CD1c-positive myeloid dendritic cell (primary cell): ENCODE measurements at regions not wholly inside any gene's neighbourhood (a gene's known extent, or its start where the extent isn't known, plus 50 kb on each side); places are given as distances from the start of the nearest gene placed in this dataset.

Experiments
- DNase-seq: peaks from one replicate; pipeline ENCODE4 v3.0.0-alpha.2; 2016; ENCODE audit errors: extremely low spot score

DNA sequence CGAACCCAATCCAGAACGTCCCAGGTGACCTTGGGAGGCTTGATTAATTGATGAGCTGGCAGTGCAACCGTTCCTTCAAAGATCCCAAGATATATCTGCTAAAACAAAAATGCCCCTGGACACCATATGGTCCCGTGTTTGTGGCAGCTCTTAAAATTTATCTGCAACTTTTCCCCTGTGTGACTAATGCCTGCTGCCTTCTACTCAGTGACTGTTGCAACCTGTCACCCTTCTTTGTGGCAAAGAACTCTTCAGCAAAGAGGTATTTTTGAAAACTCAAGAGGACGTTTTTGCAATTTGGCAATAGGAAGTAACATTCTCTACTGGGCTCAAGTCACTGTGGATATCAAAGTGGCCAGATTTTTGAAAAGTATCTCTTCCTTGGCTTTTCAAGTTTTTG, 75.8 kb upstream of the SOD3 start:
- DNase-seq = no peak

DNA sequence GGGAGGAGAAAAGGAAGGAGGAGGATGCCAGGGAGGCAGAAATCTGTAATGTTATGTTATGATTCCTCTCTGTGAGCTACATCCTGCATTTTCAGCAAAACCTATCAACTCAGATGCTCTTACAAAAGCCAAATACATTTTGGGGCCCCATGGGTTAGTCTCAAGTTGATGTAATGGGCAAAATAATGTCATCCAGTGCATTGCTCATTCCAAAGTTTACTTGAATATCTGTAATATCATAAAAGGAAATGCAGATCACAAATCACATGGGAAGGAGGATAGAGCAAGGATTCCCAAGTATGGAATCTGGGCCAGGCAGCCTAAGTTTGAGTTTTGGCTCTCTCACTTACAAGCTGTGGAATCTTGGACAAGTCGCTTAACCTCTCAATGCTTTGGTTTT, 74.9 kb upstream of the SOD3 start:
- no peak for DNase-seq

GRCh38 chr4:24720979-24721378, 74.4 kb upstream of the SOD3 start:
- no peak for DNase-seq

DNA sequence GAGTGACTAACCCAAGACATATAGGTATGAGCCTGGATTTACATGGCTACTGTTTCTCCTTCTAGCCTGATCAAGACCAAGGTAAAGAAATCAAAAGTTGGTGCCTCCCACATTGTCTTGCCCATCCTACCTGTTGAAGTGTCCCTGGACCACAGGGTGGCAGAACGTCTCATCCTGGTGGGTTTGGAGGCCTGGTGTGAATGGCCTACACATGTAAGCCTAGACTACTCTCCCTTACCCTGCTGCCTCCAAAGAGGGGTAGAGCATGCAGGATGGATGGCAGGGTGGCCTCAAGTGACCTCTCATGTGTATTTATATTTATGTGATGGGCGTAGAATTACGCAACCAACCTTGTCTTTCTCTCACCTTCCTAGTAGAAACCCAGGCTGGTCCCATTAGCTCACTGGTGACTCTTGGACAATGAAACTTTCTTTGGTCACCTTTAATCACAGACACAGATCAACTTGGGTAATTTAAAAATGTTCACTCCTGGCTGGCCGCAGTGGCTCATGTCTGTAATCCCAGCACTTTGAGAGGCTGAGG, 73.3 kb upstream of the SOD3 start:
- DNase-seq = no peak

DNA sequence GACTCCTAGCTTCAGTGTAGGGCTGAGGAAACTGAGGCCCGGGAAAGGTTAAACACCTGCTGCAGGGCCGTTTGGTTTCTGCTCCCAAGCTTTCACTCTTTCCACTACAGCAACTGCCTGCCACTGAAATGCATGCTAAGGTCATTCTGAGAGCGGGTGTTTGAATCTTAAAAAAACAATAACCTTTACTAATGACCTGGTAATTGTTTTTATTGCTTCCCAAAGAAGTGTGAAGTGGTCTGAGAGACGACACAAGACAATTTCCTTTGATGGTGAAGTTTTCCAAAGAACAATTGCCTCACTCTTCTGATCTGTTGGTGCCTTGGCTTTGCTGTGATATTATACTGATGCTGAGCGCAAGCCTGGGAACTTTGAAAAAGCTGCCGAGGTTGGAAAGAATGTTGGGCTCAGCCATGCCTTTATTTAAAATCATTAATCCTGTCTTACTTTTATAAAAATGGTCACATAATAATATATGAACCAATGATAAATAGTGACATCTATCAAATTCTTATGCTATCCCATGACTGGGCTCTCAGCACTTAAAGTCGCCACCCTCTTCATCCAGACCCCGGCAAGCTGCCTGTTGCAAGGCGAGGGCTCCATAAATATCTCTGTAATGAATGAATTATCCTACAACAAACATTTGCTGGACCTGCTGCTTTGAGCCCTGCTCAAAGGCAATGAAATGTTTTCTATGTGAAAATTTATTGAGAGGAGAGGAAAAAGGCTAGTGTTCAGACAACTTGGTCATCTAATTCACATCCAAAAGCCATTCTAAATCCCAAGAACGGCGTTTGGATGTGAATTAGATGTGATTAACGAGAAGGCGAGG, 67.8 kb upstream of the SOD3 start:
- DNase-seq = no peak

DNA sequence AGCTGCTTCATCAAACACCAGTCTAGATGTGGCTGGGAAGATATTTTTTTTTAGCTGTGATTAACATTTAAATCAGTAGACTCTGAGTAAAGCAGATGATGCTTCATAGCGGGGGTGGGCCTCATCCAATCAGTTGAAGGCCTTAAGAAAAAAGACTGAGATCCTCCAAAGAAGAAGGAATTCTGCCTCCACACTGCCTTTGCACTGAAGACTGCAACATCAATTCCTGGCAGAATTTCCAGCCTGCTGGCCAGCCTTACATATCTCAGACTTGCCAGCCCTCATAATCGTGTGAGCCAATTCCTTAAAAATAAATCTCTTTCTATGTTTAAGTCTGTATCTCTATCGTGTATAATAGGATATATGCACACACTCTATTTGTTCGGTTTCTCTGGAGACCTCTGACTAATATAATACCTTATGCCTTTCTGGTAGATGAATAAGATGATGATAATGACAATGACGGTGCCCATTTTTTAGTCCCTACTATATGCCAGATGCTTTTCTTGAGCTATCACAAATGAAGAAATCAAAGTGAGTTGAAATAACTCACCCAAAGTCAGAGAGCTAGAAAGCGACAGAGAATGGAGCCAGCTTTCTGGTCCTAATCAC, 66.1 kb upstream of the SOD3 start:
- no peak for DNase-seq

GRCh38 chr4:24730256-24731001, 64.9 kb upstream of the SOD3 start:
- no peak for DNase-seq

- DNase-seq = no peak
These were observed 63.9 kb upstream of the SOD3 start for GRCh38 chr4:24731448-24731847.

- no peak for DNase-seq
These were observed 60.9 kb upstream of the SOD3 start for GRCh38 chr4:24734511-24734910.

DNA sequence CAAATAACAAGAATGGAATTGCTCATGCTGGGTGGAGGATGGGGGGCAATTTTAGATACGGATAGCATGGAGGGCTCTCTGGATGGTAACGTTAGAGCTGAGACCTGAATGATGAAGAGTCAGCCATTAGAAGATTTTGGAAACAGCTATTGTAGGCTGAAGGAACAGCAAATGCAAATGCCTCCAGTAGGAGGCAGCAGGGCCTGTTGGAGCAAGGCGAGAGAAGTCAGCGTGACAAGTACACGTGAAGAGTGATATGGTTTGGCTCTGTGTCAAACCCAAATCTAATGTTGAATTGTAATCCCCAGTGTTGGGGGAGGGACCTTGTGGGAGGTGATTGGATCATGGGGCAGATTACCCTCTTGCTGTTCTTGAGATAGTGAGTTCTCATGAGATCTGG, 59.3 kb upstream of the SOD3 start:
- DNase-seq = peak; percentile 12

DNA sequence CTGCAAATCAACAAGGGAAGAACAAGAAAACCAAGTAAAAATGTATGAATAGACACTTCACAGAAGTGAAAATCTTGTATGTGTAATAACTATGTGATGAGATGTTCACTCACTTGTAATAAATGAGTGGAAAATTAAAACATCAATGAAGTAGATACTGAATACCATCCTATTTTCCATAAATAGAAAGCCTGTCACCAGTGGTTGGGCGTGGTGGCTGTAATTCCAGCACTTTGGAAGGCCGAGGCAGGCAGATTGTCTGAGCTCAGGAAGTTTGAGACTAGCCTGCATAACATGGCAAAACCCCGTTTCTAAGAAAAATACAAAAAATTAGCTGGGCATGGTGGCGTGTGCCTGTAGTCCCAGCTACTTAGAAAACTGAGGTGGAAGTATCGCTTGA, 53.5 kb upstream of the SOD3 start:
- no peak for DNase-seq

GRCh38 chr4:24742335-24742734, 53.0 kb upstream of the SOD3 start:
- no peak for DNase-seq

DNA sequence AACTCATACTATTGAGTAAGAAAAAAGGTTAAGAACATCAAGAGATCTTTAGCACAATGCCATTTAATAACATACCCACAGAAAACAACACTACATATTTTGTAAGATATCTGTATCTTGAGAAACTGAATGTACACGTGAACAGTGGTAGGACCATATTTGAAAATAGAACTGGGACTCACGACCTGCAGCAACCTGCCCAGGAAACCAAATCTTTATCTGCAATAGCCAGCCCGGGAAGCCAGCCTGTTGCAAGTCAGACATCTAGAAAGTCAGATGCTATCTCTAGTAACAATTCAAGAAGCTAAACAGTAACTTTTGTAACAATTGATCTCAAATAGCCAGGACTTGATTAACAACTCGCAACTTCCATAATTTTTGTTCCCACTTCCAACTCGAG, 52.6 kb upstream of the SOD3 start:
- no peak for DNase-seq

GRCh38 chr4:24743206-24743605, 52.2 kb upstream of the SOD3 start:
- no peak for DNase-seq

DNA sequence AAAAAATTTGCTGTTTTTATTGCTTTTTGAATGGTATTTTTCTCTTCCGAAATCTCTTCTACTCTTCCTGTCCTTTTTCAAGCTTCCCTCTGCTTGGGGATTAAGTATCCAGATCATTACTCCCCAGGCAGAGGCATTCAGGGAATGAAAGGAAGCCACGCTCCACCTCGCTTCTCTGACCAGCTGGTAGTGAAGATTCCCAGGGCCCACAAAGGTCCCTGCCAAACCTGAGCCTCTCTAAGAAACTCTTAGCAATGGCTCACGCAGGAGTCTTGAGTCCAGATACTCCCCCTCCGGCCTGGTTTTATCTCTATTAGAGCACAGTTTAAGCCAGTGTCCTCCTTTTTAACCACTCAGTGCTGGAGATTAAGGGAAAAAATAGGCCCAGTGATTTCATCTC, 51.4 kb upstream of the SOD3 start:
- DNase-seq = no peak

- no peak for DNase-seq
These were observed 50.0 kb upstream of the SOD3 start for GRCh38 chr4:24745172-24745895.
